HL-60 (cell line): ENCODE measurements at regions not wholly inside any gene's neighbourhood (a gene's known extent, or its start where the extent isn't known, plus 50 kb on each side); places are given as distances from the start of the nearest gene placed in this dataset.
A peak's percentile ranks its signal among the peaks of the same experiment; 100 is the strongest.

Experiments
- DNase-seq, 2 experiments: peaks; one replicate each; pipeline ENCODE4 v3.0.0-alpha.2; 2010 to 2020; ENCODE audit warnings: low read depth in 1 of 2, low spot score in 1 of 2
- H3K27ac ChIP-seq: fragments of 250-450 bp; sonication (Bioruptor Pico); replicated peaks from 2 replicates; pipeline ENCODE4 v1.5.1; 2020; ENCODE audit warnings: mild to moderate bottlenecking, moderate library complexity
- H3K27me3 ChIP-seq: fragments of 250-450 bp; sonication (Bioruptor Pico); 2 replicates; pipeline ENCODE4 v1.5.1; 2021; ENCODE audit warnings: mild to moderate bottlenecking, moderate library complexity; ENCODE audit not compliant: insufficient read depth, poor library complexity, severe bottlenecking
- H3K4me3 ChIP-seq: replicated peaks from 2 replicates; pipeline ENCODE4 v1.5.1; 2011; ENCODE audit warnings: mild to moderate bottlenecking, control low read depth, low read length; ENCODE audit not compliant: insufficient read depth
- CTCF ChIP-seq: IDR thresholded peaks from one replicate; pipeline ENCODE4 v1.5.1; 2011; ENCODE audit warnings: low read length, control low read depth, inconsistent platforms; ENCODE audit not compliant: insufficient read depth
- GABPA ChIP-seq: IDR thresholded peaks from 2 replicates; pipeline ENCODE4 v1.6.1; 2012; ENCODE audit warnings: low read depth
- POLR2AphosphoS5 ChIP-seq: IDR thresholded peaks from 2 replicates; pipeline ENCODE4 v1.6.1; 2012; ENCODE audit warnings: low read depth
- REST ChIP-seq: IDR thresholded peaks from 2 replicates; pipeline ENCODE4 v1.6.1; 2012; ENCODE audit warnings: low read depth; ENCODE audit not compliant: insufficient replicate concordance
- SPI1 ChIP-seq: IDR thresholded peaks from 2 replicates; pipeline ENCODE4 v1.6.1; 2012; ENCODE audit warnings: low read depth, mild to moderate bottlenecking, borderline replicate concordance

GRCh38 chr4:110778521-110778920, 155.6 kb upstream of the PITX2 start:
- DNase-seq = no peak
- Histone ChIP-seq H3K4me3 (no peak overlapping the region), H3K27me3 (no peaks in the 10 kb centered on the region), H3K27ac (no peak overlapping the region)
- TF ChIP-seq GABPA (no peak), POLR2AphosphoS5 (no peak), CTCF (no peak)

GRCh38 chr4:110780538-110780937, 157.7 kb upstream of the PITX2 start:
- DNase-seq = no peak
- TF ChIP-seq POLR2AphosphoS5 (no peak), CTCF (no peak), SPI1 (peak; percentile 76), GABPA (no peak), REST (no peak)
- Histone ChIP-seq H3K4me3 (no peak overlapping the region), H3K27me3 (no peaks in the 10 kb centered on the region), H3K27ac (no peak overlapping the region)

- no peak for DNase-seq
- no peak overlapping the region for H3K4me3 ChIP-seq
- H3K27me3 ChIP-seq = no peaks in the 10 kb centered on the region
- H3K27ac ChIP-seq = no peak overlapping the region
- TF ChIP-seq POLR2AphosphoS5 (no peak), GABPA (no peak)
Measured at GRCh38 chr4:110781944-110782343, 159.1 kb upstream of the PITX2 start.

DNA sequence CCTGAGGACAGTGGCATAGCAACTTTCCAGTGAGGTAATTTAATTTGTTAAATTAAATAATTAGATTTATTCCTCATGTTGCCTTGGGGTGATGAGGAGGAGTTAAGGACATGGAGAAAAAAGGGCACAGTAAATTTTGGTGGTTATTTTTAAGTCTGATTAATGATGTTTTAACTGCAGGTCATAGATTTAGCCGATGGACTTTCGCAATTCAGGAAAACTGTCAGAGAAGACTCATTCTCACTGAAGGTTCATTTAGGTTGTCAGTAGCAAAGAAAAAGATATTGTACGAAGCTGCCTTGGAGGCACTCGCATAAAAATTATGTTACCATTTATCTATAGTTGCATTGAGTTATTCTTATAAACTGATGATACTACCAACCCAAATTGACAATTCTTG, 164.2 kb upstream of the PITX2 start:
- no peak for DNase-seq
- TF ChIP-seq SPI1 (no peak), POLR2AphosphoS5 (no peak), GABPA (no peak), CTCF (no peak), REST (no peak)
- Histone ChIP-seq H3K27ac (no peak overlapping the region), H3K27me3 (no peaks in the 10 kb centered on the region), H3K4me3 (no peak overlapping the region)

- H3K27me3 ChIP-seq = no peaks in the 10 kb centered on the region
- no peak for TF ChIP-seq CTCF
- TF ChIP-seq REST = no peak
- TF ChIP-seq POLR2AphosphoS5 = no peak
- TF ChIP-seq GABPA = no peak
- TF ChIP-seq SPI1 = no peak
- no peak for DNase-seq
- H3K27ac ChIP-seq = no peak overlapping the region
- no peak overlapping the region for H3K4me3 ChIP-seq
Measured at GRCh38 chr4:110787707-110788106, 164.8 kb upstream of the PITX2 start.
